Gastrocnemius medialis (tissue), 4 donors: ENCODE measurements at regions not wholly inside any gene's neighbourhood (a gene's known extent, or its start where the extent isn't known, plus 50 kb on each side); places are given as distances from the start of the nearest gene placed in this dataset.

Experiments
- CTCF ChIP-seq, 5 experiments: fragments of 450-650 bp in 3 of 5; fragments of 200-600 bp in 2 of 5; sonication (generic) in 2 of 5; IDR thresholded peaks in 4 of 5; conservative IDR thresholded peaks in 1 of 5; 1 replicate in 4 of 5; 2 replicates in 1 of 5; pipeline ENCODE4 v1.5.1; 2016 to 2019; ENCODE audit warnings: antibody characterized with exemption in 5 of 5, mild to moderate bottlenecking in 3 of 5, moderate library complexity in 3 of 5
- POLR2A ChIP-seq, 2 donors: fragments of 450-650 bp; IDR thresholded peaks; one replicate each; pipeline ENCODE4 v1.6.1; 2017; ENCODE audit warnings: antibody characterized with exemption in 2 of 2, mild to moderate bottlenecking in 2 of 2, moderate library complexity in 2 of 2

- TF ChIP-seq POLR2A (IDR thresholded peaks at IDR 0.05): no peak
- TF ChIP-seq CTCF (IDR thresholded peaks at IDR 0.05 in 4 of 5, conservative IDR thresholded peaks at IDR 0.05 in 1 of 5): no peak
Measured at GRCh38 chr20:55649254-55649653, 356.1 kb downstream of the CBLN4 start.
